Astrocyte of the cerebellum (primary cell): ENCODE measurements at regions not wholly inside any gene's neighbourhood (a gene's known extent, or its start where the extent isn't known, plus 50 kb on each side); places are given as distances from the start of the nearest gene placed in this dataset.
"Not testable (repeated sequence)": the region's sequence is repeated elsewhere in the genome, so short reads cannot be mapped to it uniquely, and the experiment has no call there.

Source experiments
- DNase-seq: peaks from one replicate; pipeline ENCODE4 v3.0.0-alpha.2; 2011; ENCODE audit warnings: low read depth
- H3K4me3 ChIP-seq: 2 replicates; pipeline ENCODE4 v1.5.1; 2011; ENCODE audit warnings: mild to moderate bottlenecking, low read depth, low read length, moderate library complexity
- in situ Hi-C: cut with HindIII; loops from 2 replicates; pipeline ENCODE4 v1.10.0; 2017; ENCODE audit warnings: low sequenced_read_pairs
- TF ChIP-seq, protein P1 (sequence below): IDR thresholded peaks from 2 replicates; pipeline ENCODE4 v1.5.1; 2012; ENCODE audit warnings: low read length, low read depth, moderate library complexity, mild to moderate bottlenecking; ENCODE audit errors: missing control alignments

DNA sequence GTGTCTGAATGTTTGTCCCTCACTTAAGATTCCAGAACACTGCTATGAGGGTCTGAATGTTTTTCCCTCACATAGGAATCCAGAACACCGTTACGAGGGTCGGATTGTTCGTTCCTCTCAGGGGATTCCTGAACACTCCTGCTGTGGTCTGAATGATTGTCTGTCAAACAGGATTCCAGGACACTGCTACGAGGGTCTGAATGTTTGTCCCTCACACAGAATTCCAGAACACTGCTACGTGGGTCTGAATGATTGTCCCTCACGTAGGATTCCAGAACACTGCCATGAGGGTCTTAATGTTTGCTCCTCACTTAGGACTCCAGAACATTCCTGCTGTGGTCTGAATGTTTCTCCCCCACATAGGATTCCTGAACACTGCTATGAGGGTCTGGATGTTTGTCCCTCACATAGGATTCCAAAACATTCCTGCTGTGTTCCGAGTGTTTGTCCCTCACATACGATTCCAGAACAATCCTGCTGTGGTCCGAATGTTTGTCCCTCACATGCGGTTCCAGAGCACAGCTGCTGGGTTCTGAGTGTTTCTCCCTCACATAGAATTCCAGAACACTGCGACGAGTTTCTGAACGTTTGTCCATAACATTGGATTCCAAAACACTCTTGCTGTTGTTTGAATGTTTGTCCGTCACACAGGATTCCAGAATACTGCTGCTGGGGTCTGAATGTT, 199.5 kb downstream of the FOXD4L6 start:
- no peak overlapping the region for H3K4me3 ChIP-seq
- DNase-seq, result no peak
- TF ChIP-seq, protein P1, sequence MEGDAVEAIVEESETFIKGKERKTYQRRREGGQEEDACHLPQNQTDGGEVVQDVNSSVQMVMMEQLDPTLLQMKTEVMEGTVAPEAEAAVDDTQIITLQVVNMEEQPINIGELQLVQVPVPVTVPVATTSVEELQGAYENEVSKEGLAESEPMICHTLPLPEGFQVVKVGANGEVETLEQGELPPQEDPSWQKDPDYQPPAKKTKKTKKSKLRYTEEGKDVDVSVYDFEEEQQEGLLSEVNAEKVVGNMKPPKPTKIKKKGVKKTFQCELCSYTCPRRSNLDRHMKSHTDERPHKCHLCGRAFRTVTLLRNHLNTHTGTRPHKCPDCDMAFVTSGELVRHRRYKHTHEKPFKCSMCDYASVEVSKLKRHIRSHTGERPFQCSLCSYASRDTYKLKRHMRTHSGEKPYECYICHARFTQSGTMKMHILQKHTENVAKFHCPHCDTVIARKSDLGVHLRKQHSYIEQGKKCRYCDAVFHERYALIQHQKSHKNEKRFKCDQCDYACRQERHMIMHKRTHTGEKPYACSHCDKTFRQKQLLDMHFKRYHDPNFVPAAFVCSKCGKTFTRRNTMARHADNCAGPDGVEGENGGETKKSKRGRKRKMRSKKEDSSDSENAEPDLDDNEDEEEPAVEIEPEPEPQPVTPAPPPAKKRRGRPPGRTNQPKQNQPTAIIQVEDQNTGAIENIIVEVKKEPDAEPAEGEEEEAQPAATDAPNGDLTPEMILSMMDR, result no peak
- in situ Hi-C loops, result no loop called here

DNA sequence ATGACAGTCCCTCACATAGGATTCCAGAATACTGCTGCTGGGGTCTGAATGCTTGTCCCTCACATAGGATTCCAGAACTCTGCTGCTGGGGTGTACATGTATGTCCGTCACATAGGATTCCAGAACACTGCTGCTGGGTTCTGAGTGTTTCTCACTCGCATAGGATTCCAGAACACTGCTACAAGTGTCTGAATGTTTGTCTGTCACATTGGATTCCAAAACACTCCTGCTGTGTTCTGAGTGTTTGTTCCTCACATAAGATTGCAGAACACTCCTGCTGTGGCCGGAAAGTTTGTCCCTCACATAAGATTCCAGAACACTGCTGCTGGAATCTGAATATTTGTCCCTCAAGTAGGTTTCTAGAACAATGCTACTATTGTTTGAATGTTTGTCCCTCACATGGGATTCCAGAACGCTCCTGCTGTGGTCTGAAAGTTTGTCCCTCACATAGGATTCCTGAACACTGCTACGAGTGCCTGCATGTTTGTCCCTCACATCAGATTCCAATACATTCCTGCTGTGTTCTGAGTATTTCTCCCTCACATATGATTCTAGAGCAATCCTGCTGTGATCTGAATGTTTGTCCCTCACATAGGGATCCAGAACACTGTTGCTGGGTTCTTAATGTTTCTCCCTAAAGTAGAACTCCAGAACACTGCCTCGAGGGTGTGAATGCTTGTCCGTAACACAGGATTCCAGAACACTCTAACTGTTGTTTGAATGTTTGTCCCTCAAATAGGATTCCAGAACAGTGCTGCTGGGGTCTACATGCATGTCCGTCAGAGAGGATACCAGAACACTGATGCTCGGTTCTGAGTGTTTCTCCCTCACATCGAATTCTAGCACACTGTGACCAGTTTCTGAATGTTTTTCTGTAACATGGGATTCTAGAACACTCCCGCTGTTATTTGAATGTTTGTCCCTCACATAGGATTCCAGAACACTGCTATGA, 200.4 kb downstream of the FOXD4L6 start:
- in situ Hi-C loops, result no loop called here
- no peak for DNase-seq
- TF ChIP-seq, protein P1, result no peak
- H3K4me3 ChIP-seq, result no peak overlapping the region

DNA sequence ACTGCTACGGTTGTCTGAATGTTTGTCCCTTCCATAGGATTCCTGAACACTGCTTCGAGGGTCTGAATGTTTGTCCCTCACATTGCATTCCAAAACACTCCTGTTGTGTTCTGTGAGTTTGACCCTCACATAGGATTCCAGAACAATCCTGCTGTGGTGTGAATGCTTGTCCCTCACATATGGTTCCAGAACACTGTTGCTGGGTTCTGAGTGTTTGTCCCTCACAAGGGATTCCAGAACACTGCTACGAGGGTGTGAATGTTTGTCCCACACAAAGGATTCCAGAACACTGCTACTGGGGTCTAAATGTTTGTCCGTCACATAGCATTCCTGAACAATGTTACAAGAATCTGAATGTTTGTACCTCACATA, 201.2 kb downstream of the FOXD4L6 start:
- TF ChIP-seq, protein P1, result no peak
- no peak overlapping the region for H3K4me3 ChIP-seq
- in situ Hi-C loops, result no loop called here
- no peak for DNase-seq

DNA sequence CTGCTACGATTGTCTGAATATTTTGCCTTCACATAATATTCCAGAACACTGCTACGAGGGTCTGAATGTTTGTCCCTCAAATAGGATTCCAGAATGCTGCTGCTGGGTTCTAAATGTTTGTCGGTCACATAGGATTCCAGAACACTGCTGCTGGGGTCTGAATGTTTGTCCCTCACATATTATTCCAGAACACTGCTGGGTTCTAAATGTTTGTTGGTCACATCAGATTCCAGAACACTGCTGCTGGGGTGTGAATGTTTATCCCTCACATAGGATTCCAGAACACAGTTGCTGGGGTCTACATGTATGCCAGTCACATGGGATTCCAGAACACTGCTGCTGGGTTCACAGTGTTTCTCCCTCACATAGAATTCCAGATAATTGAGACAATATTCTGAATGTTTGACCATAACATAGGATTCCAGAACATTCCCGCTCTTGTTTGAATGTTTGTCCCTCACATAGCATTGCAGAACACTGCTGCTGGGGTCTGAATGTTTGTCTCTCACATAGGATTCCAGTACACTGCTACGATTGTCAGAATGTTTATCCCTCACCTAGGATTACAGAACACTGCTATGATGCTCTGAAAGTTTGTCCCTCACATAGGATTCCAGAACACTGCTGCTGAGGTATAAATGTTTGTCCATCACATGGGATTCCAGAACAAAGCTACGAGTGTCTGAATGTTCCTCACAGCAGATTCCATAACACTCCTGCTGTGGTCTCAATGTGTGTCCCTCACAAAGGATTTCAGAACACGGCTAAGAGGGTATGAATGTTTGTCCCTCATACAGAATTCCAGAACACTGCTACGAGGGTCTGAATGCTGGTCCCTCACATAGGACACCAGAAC, 201.8 kb downstream of the FOXD4L6 start:
- no peak for DNase-seq
- in situ Hi-C loops, result no loop called here
- TF ChIP-seq, protein P1, result no peak
- no peak overlapping the region for H3K4me3 ChIP-seq

DNA sequence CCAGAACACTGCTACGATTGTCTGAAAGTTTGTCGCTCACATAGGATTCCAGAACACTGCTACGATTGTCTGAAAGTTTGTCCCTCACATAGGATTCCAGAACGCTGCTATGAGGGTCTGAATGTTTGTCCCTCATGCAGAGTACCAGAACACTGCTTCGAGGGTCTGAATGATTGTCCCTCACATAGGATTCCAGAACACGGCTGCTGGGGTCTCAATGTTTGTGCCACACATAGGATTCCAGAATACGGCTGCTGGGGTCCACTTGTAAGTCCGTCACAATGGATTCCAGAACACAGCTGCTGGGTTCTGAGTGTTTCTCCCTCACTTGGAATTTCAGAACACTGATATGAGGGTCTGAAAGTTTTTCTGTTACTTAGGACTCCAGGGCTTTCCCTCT, 203.3 kb downstream of the FOXD4L6 start:
- in situ Hi-C loops, result no loop called here
- no peak overlapping the region for H3K4me3 ChIP-seq
- DNase-seq, result no peak
- TF ChIP-seq, protein P1, result no peak

DNA sequence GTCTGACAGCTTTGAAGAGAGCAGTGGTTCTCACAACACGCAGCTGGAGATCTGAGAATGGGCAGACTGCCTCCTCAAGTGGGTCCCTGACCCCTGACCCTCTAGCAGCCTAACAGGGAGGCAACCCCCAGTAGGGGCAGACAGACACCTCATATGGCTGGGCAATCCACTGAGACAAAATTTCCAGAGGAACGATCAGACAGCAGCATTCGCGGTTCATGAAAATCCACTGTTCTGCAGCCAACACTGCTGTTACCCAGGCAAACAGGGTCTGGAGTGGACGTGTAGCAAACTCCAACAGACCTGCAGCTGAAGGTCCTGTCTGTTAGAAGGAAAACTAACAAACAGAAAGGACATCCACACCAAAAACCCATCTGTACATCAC, 212.1 kb downstream of the FOXD4L6 start:
- in situ Hi-C loops, DNase-seq, H3K4me3 ChIP-seq: not testable (repeated sequence)

DNA sequence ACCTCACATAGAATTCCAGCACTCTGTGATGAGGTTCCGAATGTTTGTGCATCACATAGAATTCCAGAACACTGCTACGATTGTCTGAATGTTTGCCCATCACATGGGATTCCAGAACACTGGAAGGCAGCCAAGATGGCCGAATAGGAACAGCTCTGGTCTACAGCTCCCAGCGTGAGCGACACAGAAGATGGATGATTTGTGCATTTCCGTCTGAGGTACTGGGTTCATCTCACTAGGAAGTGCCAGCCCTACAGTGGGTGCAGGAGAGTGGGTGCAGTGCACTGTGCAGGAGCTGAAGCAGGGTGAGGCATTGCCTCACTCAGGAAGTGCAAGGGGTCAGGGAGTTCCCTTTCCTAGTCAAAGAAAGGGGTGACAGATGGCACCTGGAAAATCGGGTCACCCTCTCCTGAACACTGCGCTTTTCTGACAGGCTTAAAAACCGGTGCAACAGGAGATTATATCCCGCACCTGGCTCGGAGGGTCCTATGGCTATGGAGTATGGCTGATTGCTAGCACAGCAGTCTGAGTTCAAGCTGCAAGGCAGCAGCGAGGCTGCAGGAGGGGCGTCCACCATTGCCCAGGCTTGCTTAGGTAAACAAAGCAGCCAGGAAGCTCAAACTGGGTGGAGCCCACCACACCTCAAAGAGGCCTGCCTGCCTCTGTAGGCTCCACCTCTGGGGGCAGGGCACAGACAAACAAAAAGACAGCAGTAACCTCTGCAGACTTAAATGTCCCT, 212.7 kb downstream of the FOXD4L6 start:
- H3K4me3 ChIP-seq, DNase-seq, in situ Hi-C loops: not testable (repeated sequence)
